ENCODE measurements at regions not wholly inside any gene's neighbourhood (a gene's known extent, or its start where the extent isn't known, plus 50 kb on each side); places are given as distances from the start of the nearest gene placed in this dataset.

- dilution Hi-C loops (cut with HindIII; ENCODE audit: low sequenced_read_pairs, unreplicated experiment) = no loop called here
- Histone ChIP-seq H4K8ac (ENCODE audit: low read depth in 2 of 2, low read length in 2 of 2) (no peak overlapping the region), H3K9ac (ENCODE audit: low read depth, low read length) (no peak overlapping the region), H3K9me1 (ENCODE audit: insufficient read depth, low read length) (no peaks in the 10 kb centered on the region), H3K4ac (ENCODE audit: low read depth, low read length) (no peak overlapping the region), H2AK9ac (replicated peaks; ENCODE audit: low read depth, low read length, poor library complexity) (no peak overlapping the region), H3K4me3 (ENCODE audit: insufficient read depth, low read depth, low read length) (no peak overlapping the region), H2BK120ac (ENCODE audit: low read depth, low read length) (no peak overlapping the region), H4K20me1 (ENCODE audit: insufficient read depth, low read length) (no peaks in the 10 kb centered on the region), H3K14ac (replicated peaks; ENCODE audit: low read depth, low read length) (no peak overlapping the region), H2BK15ac (ENCODE audit: low read depth, low read length) (no peak overlapping the region), H3K56ac (ENCODE audit: extremely low read depth, insufficient read depth, low read length) (no peak overlapping the region), H3K27me3 (ENCODE audit: control insufficient read depth, insufficient read depth, low read length) (no peaks in the 10 kb centered on the region), H2AFZ (replicated peaks; ENCODE audit: low read length, poor library complexity) (no peak overlapping the region), H3K4me2 (ENCODE audit: low read depth, low read length) (no peak overlapping the region), H3K27ac (ENCODE audit: insufficient read depth, low read length) (no peak overlapping the region), H2BK20ac (ENCODE audit: low read depth, low read length) (no peak overlapping the region), H4K5ac (ENCODE audit: low read depth, low read length) (no peak overlapping the region), H2BK5ac (ENCODE audit: low read depth, low read length, poor library complexity, severe bottlenecking) (no peak overlapping the region), H3K9me3 (ENCODE audit: control insufficient read depth, insufficient read depth, low read length) (no peaks in the 10 kb centered on the region), H3K23ac (ENCODE audit: low read depth, low read length) (no peak overlapping the region), H3K36me3 (ENCODE audit: control insufficient read depth, insufficient read depth, low read length) (no peaks in the 10 kb centered on the region), H2AK5ac (ENCODE audit: low read depth, low read length) (no peak overlapping the region), H4K91ac (ENCODE audit: insufficient read depth, low read depth, low read length) (no peak overlapping the region), H3K18ac (ENCODE audit: low read depth, low read length) (no peak overlapping the region), H3K4me1 (ENCODE audit: control insufficient read depth, insufficient read depth, low read length) (no peaks in the 10 kb centered on the region), H3K79me1 (ENCODE audit: low read depth in 1 of 2, low read length in 2 of 2) (no peaks in the 10 kb centered on the region)
- ATAC-seq (ENCODE audit: low read depth) (no peak), DNase-seq (no peak)
- no TSS peak for BruUV-seq (replicated peaks)
- ChIA-PET CTCF (no interaction called here), POLR2A (ENCODE audit: unreplicated experiment) (no interaction called here)
- in situ Hi-C loops (cut with MboI; ENCODE audit: low sequenced_read_pairs) = no loop called here
- intact Hi-C loops (cut with micrococcal nuclease) = no loop called here
- TF ChIP-seq MXI1 (IDR thresholded peaks at IDR 0.05; ENCODE audit: borderline replicate concordance, low read depth, low read length) (no peak), RFX5 (IDR thresholded peaks at IDR 0.05; ENCODE audit: low read depth, low read length) (no peak), RCOR1 (IDR thresholded peaks at IDR 0.05; ENCODE audit: insufficient replicate concordance, low read length) (no peak), BHLHE40 (IDR thresholded peaks at IDR 0.05; ENCODE audit: low read depth, low read length) (no peak), CEBPB (IDR thresholded peaks at IDR 0.05; ENCODE audit: low read depth, low read length) (no peak), RAD21 (IDR thresholded peaks at IDR 0.05; ENCODE audit: low read length) (no peak), SMC3 (IDR thresholded peaks at IDR 0.05; ENCODE audit: low read depth, low read length) (no peak)
- TF ChIP-seq, protein P1, sequence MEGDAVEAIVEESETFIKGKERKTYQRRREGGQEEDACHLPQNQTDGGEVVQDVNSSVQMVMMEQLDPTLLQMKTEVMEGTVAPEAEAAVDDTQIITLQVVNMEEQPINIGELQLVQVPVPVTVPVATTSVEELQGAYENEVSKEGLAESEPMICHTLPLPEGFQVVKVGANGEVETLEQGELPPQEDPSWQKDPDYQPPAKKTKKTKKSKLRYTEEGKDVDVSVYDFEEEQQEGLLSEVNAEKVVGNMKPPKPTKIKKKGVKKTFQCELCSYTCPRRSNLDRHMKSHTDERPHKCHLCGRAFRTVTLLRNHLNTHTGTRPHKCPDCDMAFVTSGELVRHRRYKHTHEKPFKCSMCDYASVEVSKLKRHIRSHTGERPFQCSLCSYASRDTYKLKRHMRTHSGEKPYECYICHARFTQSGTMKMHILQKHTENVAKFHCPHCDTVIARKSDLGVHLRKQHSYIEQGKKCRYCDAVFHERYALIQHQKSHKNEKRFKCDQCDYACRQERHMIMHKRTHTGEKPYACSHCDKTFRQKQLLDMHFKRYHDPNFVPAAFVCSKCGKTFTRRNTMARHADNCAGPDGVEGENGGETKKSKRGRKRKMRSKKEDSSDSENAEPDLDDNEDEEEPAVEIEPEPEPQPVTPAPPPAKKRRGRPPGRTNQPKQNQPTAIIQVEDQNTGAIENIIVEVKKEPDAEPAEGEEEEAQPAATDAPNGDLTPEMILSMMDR (conservative IDR thresholded peaks at IDR 0.05; ENCODE audit: low read depth, low read length) = no peak
- TF ChIP-seq, protein P2, sequence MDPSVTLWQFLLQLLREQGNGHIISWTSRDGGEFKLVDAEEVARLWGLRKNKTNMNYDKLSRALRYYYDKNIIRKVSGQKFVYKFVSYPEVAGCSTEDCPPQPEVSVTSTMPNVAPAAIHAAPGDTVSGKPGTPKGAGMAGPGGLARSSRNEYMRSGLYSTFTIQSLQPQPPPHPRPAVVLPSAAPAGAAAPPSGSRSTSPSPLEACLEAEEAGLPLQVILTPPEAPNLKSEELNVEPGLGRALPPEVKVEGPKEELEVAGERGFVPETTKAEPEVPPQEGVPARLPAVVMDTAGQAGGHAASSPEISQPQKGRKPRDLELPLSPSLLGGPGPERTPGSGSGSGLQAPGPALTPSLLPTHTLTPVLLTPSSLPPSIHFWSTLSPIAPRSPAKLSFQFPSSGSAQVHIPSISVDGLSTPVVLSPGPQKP (IDR thresholded peaks at IDR 0.05; ENCODE audit: borderline replicate concordance, low read depth, low read length) = no peak
Observed at GRCh38 chr6:119880840-119881239, 531.3 kb upstream of the MAN1A1 start.

Measured in IMR-90 (cell line).